ENCODE measurements at regions not wholly inside any gene's neighbourhood (a gene's known extent, or its start where the extent isn't known, plus 50 kb on each side); places are given as distances from the start of the nearest gene placed in this dataset.

DNA sequence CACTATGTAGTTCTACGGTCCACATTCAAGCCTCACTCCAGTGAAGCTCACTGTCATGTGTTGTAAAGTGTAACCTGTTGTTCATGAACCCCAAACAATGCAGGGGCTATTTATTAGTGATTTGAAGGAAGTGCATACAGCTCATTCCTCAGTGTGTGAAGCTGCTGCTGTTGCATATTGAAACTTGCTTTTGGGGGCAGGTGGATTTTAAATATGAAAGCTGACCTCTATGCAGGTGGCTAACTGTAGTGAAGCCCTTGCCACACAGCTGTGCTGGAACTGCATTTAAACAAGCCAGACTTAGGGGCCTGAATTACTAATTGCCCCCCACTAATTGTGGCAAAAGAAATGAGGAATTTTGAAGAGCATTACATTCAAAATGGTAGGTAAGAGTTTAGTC is 226.3 kb downstream of the ATP23 start:
- H3K27me3 Mint-ChIP-seq = peaks cover 32% of the 10 kb centered on the region

DNA sequence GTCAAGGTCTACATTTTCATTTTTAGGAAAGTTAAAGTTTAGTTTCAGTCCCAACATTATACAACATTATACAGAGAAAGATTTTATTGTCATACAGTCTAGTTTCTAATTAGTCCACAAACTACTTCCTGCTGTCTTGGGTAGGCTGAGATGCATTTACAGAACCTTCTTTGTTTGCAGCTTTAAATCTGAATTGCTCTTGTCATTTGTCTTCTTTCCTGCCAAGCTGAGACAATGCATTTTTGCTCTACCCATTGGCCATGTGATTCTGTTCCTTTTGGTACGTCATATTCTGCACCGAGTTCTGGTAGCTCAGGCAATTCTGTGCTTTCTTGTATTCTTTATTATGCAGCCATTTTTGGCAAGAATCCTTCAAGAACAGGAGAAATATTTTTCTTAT is 228.5 kb downstream of the ATP23 start:
- Mint-ChIP-seq H3K4me1 (peaks cover 2% of the 10 kb centered on the region), H3K4me3 (no peak overlapping the region), H3K36me3 (ENCODE audit: low read depth) (no peaks in the 10 kb centered on the region), H3K27ac (no peak overlapping the region), H3K27me3 (peaks cover 41% of the 10 kb centered on the region)
- no peak for DNase-seq
- no peaks in the 10 kb centered on the region for H3K9me3 ChIP-seq (ENCODE audit: control insufficient read depth, low read length, poor library complexity, severe bottlenecking)
- no peak for ATAC-seq

More for the DNA sequence above, 226.3 kb downstream of the ATP23 start:
- H3K4me3 Mint-ChIP-seq = no peak overlapping the region
- ATAC-seq (no peak), DNase-seq (no peak)
- H3K9me3 ChIP-seq (ENCODE audit: control insufficient read depth, low read length, poor library complexity, severe bottlenecking) = no peaks in the 10 kb centered on the region
- H3K27ac Mint-ChIP-seq = no peak overlapping the region
- no peaks in the 10 kb centered on the region for H3K4me1 Mint-ChIP-seq
- no peaks in the 10 kb centered on the region for H3K36me3 Mint-ChIP-seq (ENCODE audit: low read depth)

DNA sequence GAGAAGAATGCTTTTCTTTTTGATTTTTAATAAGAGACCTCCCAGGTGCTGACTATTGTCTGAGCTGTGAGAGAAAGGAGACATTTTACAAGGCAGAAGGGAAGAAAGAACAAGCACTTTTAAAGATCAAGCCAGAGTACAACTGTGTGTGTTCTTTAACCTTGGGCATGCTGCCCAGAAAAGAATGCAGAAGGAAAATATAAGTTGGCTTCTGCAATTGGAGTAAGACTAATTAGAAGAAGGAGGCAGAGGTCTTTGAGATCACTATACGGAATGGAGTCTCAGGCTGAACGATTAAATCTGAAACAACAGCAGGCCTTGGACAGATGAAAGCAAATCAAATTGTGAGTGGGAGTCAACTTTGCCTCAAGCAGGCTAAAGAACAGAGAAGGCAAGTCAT is 230.5 kb downstream of the ATP23 start:
- ATAC-seq = no peak
- DNase-seq = no peak
- no peak overlapping the region for H3K4me3 Mint-ChIP-seq
- no peaks in the 10 kb centered on the region for H3K9me3 ChIP-seq (ENCODE audit: control insufficient read depth, low read length, poor library complexity, severe bottlenecking)
- no peak overlapping the region for H3K27ac Mint-ChIP-seq
- H3K27me3 Mint-ChIP-seq = peaks cover 43% of the 10 kb centered on the region
- no peaks in the 10 kb centered on the region for H3K36me3 Mint-ChIP-seq (ENCODE audit: low read depth)
- H3K4me1 Mint-ChIP-seq = peaks cover 2% of the 10 kb centered on the region

GRCh38 chr12:58172433-58173073 is 231.2 kb downstream of the ATP23 start:
- no peak overlapping the region for H3K27ac Mint-ChIP-seq
- H3K9me3 ChIP-seq (ENCODE audit: control insufficient read depth, low read length, poor library complexity, severe bottlenecking) = no peaks in the 10 kb centered on the region
- ATAC-seq (no peak), DNase-seq (no peak)
- no peak overlapping the region for H3K4me3 Mint-ChIP-seq
- H3K36me3 Mint-ChIP-seq (ENCODE audit: low read depth) = no peaks in the 10 kb centered on the region
- peaks cover 2% of the 10 kb centered on the region for H3K4me1 Mint-ChIP-seq
- peaks cover 49% of the 10 kb centered on the region for H3K27me3 Mint-ChIP-seq

- Mint-ChIP-seq H3K27me3 (peaks cover 63% of the 10 kb centered on the region), H3K27ac (no peak overlapping the region), H3K36me3 (ENCODE audit: low read depth) (no peaks in the 10 kb centered on the region), H3K4me3 (no peak overlapping the region), H3K4me1 (peaks cover 2% of the 10 kb centered on the region)
- ATAC-seq (no peak), DNase-seq (no peak)
- no peaks in the 10 kb centered on the region for H3K9me3 ChIP-seq (ENCODE audit: control insufficient read depth, low read length, poor library complexity, severe bottlenecking)
Observed at GRCh38 chr12:58174316-58174715, 232.9 kb downstream of the ATP23 start.

- DNase-seq (no peak), ATAC-seq (no peak)
- Mint-ChIP-seq H3K27ac (no peak overlapping the region), H3K4me3 (no peak overlapping the region), H3K4me1 (peaks cover 2% of the 10 kb centered on the region), H3K36me3 (ENCODE audit: low read depth) (no peaks in the 10 kb centered on the region), H3K27me3 (peaks cover 67% of the 10 kb centered on the region)
- no peaks in the 10 kb centered on the region for H3K9me3 ChIP-seq (ENCODE audit: control insufficient read depth, low read length, poor library complexity, severe bottlenecking)
Observed at GRCh38 chr12:58176296-58176869, 235.0 kb downstream of the ATP23 start.

DNA sequence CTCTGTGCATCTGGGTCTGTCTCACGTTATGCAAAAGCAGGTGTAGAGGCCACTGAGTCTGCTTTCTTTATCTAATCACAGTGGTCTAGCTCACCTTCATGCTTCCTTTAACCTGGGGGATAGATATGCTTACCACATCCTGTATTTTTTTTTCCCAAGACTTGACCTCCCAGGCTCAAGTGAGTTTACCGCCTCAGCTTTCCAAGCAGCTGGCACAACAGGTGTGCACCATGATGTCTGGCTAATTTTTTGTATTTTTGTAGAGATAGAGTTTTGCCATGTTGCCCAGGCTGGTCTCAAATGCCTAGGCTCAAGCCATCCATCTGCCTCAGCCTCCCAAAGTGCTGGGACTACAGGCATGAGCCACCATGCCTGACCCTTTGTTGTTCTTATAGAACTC is 236.0 kb downstream of the ATP23 start:
- H3K27me3 Mint-ChIP-seq = peaks cover 68% of the 10 kb centered on the region
- no peak for ATAC-seq
- no peak overlapping the region for H3K4me3 Mint-ChIP-seq
- no peak overlapping the region for H3K27ac Mint-ChIP-seq
- H3K36me3 Mint-ChIP-seq (ENCODE audit: low read depth) = no peaks in the 10 kb centered on the region
- H3K9me3 ChIP-seq (ENCODE audit: control insufficient read depth, low read length, poor library complexity, severe bottlenecking) = no peaks in the 10 kb centered on the region
- no peak for DNase-seq
- peaks cover 2% of the 10 kb centered on the region for H3K4me1 Mint-ChIP-seq

- H3K27me3 Mint-ChIP-seq = peaks cover 31% of the 10 kb centered on the region
- ATAC-seq = no peak
- DNase-seq = no peak
- no peaks in the 10 kb centered on the region for H3K9me3 ChIP-seq (ENCODE audit: control insufficient read depth, low read length, poor library complexity, severe bottlenecking)
- H3K4me1 Mint-ChIP-seq = no peaks in the 10 kb centered on the region
- no peaks in the 10 kb centered on the region for H3K36me3 Mint-ChIP-seq (ENCODE audit: low read depth)
- H3K4me3 Mint-ChIP-seq = no peak overlapping the region
- no peak overlapping the region for H3K27ac Mint-ChIP-seq
Observed at GRCh38 chr12:58184212-58184611, 242.8 kb downstream of the ATP23 start.

DNA sequence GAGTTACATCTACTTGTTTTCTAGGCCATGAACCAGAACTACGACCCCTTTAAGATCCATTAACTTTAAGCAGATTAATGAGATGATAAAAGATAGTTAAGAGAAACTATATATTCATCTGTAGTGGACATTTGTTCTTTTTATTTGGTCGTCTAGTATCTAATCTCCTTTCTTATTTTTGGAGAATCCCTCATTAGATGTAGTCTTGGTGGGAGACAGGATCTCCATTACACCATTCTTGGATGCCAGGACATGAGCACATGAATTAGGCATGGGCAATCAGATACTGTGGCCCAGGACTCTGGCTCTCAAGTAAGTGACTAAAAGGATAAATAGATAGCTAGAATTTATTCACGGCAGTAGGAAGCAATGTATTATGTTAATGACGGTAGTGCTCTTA is 245.0 kb downstream of the ATP23 start:
- no peak for ATAC-seq
- Mint-ChIP-seq H3K4me1 (no peaks in the 10 kb centered on the region), H3K4me3 (no peak overlapping the region), H3K36me3 (ENCODE audit: low read depth) (no peaks in the 10 kb centered on the region), H3K27me3 (peaks cover 17% of the 10 kb centered on the region), H3K27ac (no peak overlapping the region)
- no peaks in the 10 kb centered on the region for H3K9me3 ChIP-seq (ENCODE audit: control insufficient read depth, low read length, poor library complexity, severe bottlenecking)
- no peak for DNase-seq

- Mint-ChIP-seq H3K27ac (no peak overlapping the region), H3K4me3 (no peak overlapping the region)
Observed at GRCh38 chr12:58186914-58187313, 245.5 kb downstream of the ATP23 start.

GRCh38 chr12:58189030-58189429 is 247.7 kb downstream of the ATP23 start:
- Mint-ChIP-seq H3K36me3 (ENCODE audit: low read depth) (no peaks in the 10 kb centered on the region), H3K4me3 (no peak overlapping the region), H3K27me3 (no peaks in the 10 kb centered on the region), H3K4me1 (no peaks in the 10 kb centered on the region), H3K27ac (no peak overlapping the region)
- no peaks in the 10 kb centered on the region for H3K9me3 ChIP-seq (ENCODE audit: control insufficient read depth, low read length, poor library complexity, severe bottlenecking)
- no peak for ATAC-seq
- DNase-seq = no peak

More at GRCh38 chr12:58186914-58187313, 245.5 kb downstream of the ATP23 start:
- DNase-seq (no peak), ATAC-seq (no peak)
- Mint-ChIP-seq H3K36me3 (ENCODE audit: low read depth) (no peaks in the 10 kb centered on the region), H3K27me3 (peaks cover 12% of the 10 kb centered on the region), H3K4me1 (no peaks in the 10 kb centered on the region)
- H3K9me3 ChIP-seq (ENCODE audit: control insufficient read depth, low read length, poor library complexity, severe bottlenecking) = no peaks in the 10 kb centered on the region

- H3K4me3 Mint-ChIP-seq = no peak overlapping the region
- DNase-seq (no peak), ATAC-seq (no peak)
- no peaks in the 10 kb centered on the region for H3K9me3 ChIP-seq (ENCODE audit: control insufficient read depth, low read length, poor library complexity, severe bottlenecking)
- H3K27ac Mint-ChIP-seq = no peak overlapping the region
- no peaks in the 10 kb centered on the region for H3K36me3 Mint-ChIP-seq (ENCODE audit: low read depth)
- no peaks in the 10 kb centered on the region for H3K4me1 Mint-ChIP-seq
- peaks cover 3% of the 10 kb centered on the region for H3K27me3 Mint-ChIP-seq
Observed at GRCh38 chr12:58189893-58190292, 248.5 kb downstream of the ATP23 start.

DNA sequence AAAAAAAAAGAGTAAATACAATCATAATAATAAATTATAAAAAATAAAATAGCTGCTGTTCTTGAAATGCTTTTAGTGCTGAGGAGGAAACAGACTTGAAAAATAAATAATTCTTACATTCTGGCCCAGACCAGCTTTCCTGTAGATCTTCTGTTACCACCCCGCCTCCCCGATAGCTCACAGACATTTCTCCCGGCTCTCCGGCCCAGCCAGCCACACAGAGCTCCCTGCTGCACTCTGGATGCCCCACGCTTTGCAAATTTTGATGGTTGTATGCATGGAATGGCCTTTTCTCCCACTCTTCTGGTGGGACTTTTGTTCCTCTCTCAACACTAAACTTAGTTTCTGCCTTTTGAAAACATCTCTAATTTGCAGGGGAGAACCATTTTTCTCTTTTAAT is 249.3 kb downstream of the ATP23 start:
- H3K4me3 Mint-ChIP-seq = no peak overlapping the region
- H3K36me3 Mint-ChIP-seq (ENCODE audit: low read depth) = no peaks in the 10 kb centered on the region
- ATAC-seq = no peak
- DNase-seq = no peak
- no peaks in the 10 kb centered on the region for H3K4me1 Mint-ChIP-seq
- H3K9me3 ChIP-seq (ENCODE audit: control insufficient read depth, low read length, poor library complexity, severe bottlenecking) = no peaks in the 10 kb centered on the region
- H3K27ac Mint-ChIP-seq = no peak overlapping the region
- peaks cover 7% of the 10 kb centered on the region for H3K27me3 Mint-ChIP-seq

- H3K9me3 ChIP-seq (ENCODE audit: control insufficient read depth, low read length, poor library complexity, severe bottlenecking) = no peaks in the 10 kb centered on the region
- no peak for DNase-seq
- H3K4me1 Mint-ChIP-seq = no peaks in the 10 kb centered on the region
- no peak for ATAC-seq
- H3K27ac Mint-ChIP-seq = no peak overlapping the region
- peaks cover 22% of the 10 kb centered on the region for H3K27me3 Mint-ChIP-seq
- no peaks in the 10 kb centered on the region for H3K36me3 Mint-ChIP-seq (ENCODE audit: low read depth)
- no peak overlapping the region for H3K4me3 Mint-ChIP-seq
Observed at GRCh38 chr12:58196971-58197370, 255.6 kb downstream of the ATP23 start.
